T-helper 17 cell (primary cell): ENCODE measurements at regions not wholly inside any gene's neighbourhood (a gene's known extent, or its start where the extent isn't known, plus 50 kb on each side); places are given as distances from the start of the nearest gene placed in this dataset.

Experiments
- ATAC-seq: fragments of 150-1000 bp; cut with Tn5 transposase; 2 replicates; pipeline ENCODE4 v1.10.0; 2021; ENCODE audit warnings: mild to moderate bottlenecking, moderate library complexity
- DNase-seq, 3 donors: peaks; one replicate each; pipeline versions ENCODE4 v3.0.0 to v3.0.0-alpha.2; 2020 to 2021
- H3K9me3 ChIP-seq: one replicate; pipeline ENCODE4 v1.7.0; 2013; ENCODE audit warnings: low read length, mild to moderate bottlenecking; ENCODE audit not compliant: control insufficient read depth, poor library complexity, severe bottlenecking
- H3K27ac Mint-ChIP-seq: one replicate; pipeline ENCODE4 v1.8.0; 2022; ENCODE audit warnings: mild to moderate bottlenecking, moderate library complexity, mixed read lengths
- H3K27me3 Mint-ChIP-seq: one replicate; pipeline ENCODE4 v1.8.0; 2022; ENCODE audit warnings: mixed read lengths
- H3K36me3 Mint-ChIP-seq: one replicate; pipeline ENCODE4 v1.8.0; 2022; ENCODE audit warnings: low read depth, mixed read lengths
- H3K4me1 Mint-ChIP-seq: one replicate; pipeline ENCODE4 v1.8.0; 2022; ENCODE audit warnings: mild to moderate bottlenecking, mixed read lengths
- H3K4me3 Mint-ChIP-seq: one replicate; pipeline ENCODE4 v1.8.0; 2022; ENCODE audit warnings: mild to moderate bottlenecking, moderate library complexity, mixed read lengths

DNA sequence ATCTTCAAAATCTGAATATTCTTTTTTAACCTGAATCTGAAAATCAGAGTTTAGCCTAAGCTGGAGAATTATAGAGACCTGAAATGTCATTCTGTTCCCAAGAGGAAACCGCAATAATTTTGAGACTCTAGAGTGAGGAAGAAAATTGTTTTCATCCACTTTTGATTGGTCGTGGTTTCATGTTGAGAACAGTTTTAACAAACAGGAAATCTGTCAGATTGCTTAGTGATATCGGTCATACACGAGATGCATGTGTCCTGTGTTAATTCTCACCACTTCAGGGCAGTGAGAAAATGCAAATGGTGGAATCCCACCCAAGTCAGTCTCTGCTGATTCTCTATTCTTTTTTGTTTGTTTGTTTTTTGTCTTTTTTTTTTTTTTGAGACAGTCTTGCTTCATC is 1498.5 kb upstream of the TMEM132C start:
- H3K27ac Mint-ChIP-seq = peak overlapping the region; percentile 88
- peaks cover under 1% of the 10 kb centered on the region for H3K9me3 ChIP-seq
- no peaks in the 10 kb centered on the region for H3K27me3 Mint-ChIP-seq
- peaks cover 2% of the 10 kb centered on the region for H3K4me1 Mint-ChIP-seq
- H3K36me3 Mint-ChIP-seq = peaks cover 2% of the 10 kb centered on the region
- DNase-seq (no peak), ATAC-seq (peak; percentile 57)
- peak overlapping the region; percentile 53 for H3K4me3 Mint-ChIP-seq

DNA sequence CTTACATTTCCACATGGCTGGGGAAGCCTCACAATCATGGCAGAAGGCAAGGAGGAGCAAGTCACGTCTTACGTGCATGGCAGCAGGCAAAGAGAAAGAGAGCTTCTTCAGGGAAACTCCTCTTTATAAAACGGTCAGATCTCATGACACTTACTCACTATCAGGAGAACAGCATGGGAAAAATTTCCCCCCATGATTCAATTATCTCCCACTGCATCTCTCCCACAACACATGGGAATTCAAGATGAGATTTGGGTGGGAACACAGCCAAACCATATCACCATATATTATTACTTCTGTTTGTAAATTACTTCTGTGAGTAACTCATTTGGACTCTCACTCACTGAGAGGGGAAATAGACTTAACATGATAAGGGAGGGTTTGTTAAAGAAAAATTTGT is 1496.8 kb upstream of the TMEM132C start:
- H3K36me3 Mint-ChIP-seq = no peaks in the 10 kb centered on the region
- DNase-seq (no peak), ATAC-seq (no peak)
- peak overlapping the region; percentile 55 for H3K4me3 Mint-ChIP-seq
- H3K9me3 ChIP-seq = no peaks in the 10 kb centered on the region
- H3K4me1 Mint-ChIP-seq = peaks cover 2% of the 10 kb centered on the region
- no peaks in the 10 kb centered on the region for H3K27me3 Mint-ChIP-seq
- H3K27ac Mint-ChIP-seq = peak overlapping the region; percentile 96

DNA sequence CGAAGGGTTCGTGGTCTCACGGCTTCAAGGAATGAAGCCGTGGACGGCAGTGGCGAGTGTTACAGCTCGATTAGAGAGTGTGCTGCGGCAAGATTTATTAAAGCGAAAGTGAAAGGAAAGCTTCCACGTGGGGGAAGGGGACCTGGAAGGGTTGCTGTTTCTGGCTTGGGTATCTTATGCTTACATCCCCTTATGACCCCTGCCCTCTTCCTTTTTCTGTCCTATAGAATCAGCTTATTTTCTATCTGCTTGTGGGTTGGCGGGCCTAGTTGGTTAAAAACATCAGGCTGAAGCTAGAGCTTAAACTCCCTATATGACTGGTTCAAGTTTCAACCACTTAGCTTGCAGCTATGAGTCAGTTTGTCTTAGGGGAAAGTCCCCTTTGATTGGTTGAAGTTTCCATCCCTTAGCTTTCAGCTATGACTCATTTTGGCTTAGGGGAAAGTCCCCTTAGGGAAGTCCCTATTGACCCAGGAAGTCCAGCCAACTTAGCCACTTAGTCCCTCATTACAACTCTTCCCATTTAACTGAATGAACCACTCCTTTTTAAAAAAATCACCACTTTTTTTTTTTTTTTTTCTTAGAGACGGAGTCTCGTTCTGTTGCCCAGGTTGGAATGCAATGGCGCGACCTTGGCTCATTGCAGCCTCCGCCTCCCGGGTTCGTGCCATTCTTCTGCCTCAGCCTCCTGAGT is 1494.7 kb upstream of the TMEM132C start:
- no peaks in the 10 kb centered on the region for H3K27me3 Mint-ChIP-seq
- H3K36me3 Mint-ChIP-seq = no peaks in the 10 kb centered on the region
- ATAC-seq (peak; percentile 85), DNase-seq (peak; percentile 14 to 37 (median 31))
- peak overlapping the region; percentile 94 for H3K4me3 Mint-ChIP-seq
- peaks cover 2% of the 10 kb centered on the region for H3K4me1 Mint-ChIP-seq
- H3K9me3 ChIP-seq = no peaks in the 10 kb centered on the region
- H3K27ac Mint-ChIP-seq = peak overlapping the region; percentile 96

DNA sequence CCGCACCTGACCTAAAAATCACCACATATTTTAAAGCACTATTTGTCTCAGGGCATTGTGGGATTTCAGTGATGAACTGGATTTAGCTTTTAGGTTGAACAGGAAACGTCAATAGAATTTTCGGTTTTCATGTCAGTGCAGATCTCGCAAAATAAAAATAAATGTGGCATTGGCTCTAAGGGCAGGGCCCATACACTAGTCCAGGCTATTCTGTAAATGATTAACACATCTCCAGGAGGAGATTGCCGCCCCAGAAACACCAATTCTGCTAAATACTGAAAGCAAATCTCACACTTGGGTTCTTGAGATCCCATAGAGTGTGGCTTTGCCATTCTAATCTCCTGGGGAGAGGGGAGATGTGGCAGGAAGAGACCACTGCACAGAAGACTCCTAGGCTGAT is 1494.0 kb upstream of the TMEM132C start:
- H3K27ac Mint-ChIP-seq = peak overlapping the region; percentile 96
- H3K4me3 Mint-ChIP-seq = no peak overlapping the region
- no peak for ATAC-seq
- H3K9me3 ChIP-seq = no peaks in the 10 kb centered on the region
- no peaks in the 10 kb centered on the region for H3K27me3 Mint-ChIP-seq
- no peaks in the 10 kb centered on the region for H3K36me3 Mint-ChIP-seq
- peaks cover 2% of the 10 kb centered on the region for H3K4me1 Mint-ChIP-seq
- DNase-seq = no peak

DNA sequence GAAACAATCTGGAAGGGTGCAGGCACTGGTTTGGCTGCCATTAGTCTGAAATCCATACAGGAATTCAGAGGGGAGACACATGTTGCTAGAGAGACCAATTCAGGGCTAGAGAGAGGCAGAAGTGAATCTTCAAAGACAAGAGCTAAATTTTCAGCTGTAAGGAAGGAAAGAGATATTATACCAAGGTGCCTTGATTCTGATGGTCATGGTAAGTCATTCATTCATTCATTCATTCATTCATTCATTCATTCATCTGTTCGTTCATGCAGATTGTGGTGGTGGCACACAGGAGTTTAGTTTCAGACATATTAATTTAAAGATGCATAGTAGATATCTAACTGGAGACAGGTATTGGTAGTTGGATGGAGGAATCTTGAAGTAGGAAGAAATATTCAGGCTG is 1493.5 kb upstream of the TMEM132C start:
- Mint-ChIP-seq H3K27ac (peak overlapping the region; percentile 96), H3K36me3 (no peaks in the 10 kb centered on the region), H3K27me3 (no peaks in the 10 kb centered on the region), H3K4me1 (peaks cover 2% of the 10 kb centered on the region), H3K4me3 (no peak overlapping the region)
- H3K9me3 ChIP-seq = no peaks in the 10 kb centered on the region
- DNase-seq (no peak), ATAC-seq (no peak)

DNA sequence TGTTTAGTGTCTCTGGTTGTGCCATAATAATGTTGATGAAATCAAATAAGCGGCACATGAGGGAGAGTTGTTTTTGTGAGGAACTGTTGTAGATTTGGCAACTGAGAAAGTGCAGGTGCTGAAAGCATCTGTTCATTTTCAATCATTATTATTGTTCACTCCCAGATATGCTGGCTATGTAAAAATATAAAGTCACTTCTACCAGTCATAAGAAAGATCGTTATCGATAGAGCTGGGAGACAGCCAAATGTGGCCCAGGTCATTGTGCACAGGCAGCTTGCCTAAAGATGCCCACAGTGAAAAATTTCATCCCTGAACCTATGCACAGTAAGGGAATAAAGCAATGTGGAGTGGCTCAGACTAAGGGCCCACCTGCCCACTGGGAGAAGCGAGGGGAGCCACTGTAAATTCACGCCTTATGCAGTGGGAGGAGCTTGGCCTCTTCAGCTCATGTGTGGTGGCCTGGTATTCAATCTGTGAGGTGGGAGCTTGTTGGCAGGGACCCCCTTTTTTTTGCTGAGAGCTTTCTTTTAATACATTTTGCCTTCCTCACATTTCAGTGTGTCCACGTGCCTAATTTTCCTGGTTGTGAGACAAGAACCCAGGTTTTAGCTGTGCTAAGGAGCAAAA is 1490.8 kb upstream of the TMEM132C start:
- ATAC-seq = no peak
- H3K27ac Mint-ChIP-seq = no peak overlapping the region
- H3K27me3 Mint-ChIP-seq = no peaks in the 10 kb centered on the region
- DNase-seq = no peak
- H3K9me3 ChIP-seq = no peaks in the 10 kb centered on the region
- no peaks in the 10 kb centered on the region for H3K36me3 Mint-ChIP-seq
- peaks cover 2% of the 10 kb centered on the region for H3K4me1 Mint-ChIP-seq
- H3K4me3 Mint-ChIP-seq = no peak overlapping the region

DNA sequence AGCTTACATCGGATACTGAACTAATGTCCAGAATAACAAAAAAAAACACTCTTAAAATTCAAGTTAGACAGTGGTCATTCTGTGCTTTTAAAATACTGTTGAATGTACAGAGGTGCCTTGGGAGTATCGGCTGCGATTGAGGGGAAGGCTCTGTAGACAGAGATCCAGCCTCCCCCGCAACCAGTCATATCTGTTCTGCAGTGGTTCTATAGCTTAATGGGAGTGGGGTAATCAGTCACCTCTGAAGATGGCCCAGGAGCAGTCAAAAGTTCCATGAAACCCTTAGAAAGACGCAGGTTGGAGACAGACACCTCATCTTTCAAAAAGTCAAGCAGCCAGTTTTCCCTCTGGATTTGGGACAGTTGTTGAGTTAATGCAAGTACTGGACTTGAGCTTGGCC is 1486.6 kb upstream of the TMEM132C start:
- Mint-ChIP-seq H3K4me1 (peaks cover 6% of the 10 kb centered on the region), H3K4me3 (no peak overlapping the region), H3K27ac (no peak overlapping the region), H3K36me3 (no peaks in the 10 kb centered on the region), H3K27me3 (no peaks in the 10 kb centered on the region)
- H3K9me3 ChIP-seq = no peaks in the 10 kb centered on the region
- DNase-seq (no peak), ATAC-seq (no peak)

DNA sequence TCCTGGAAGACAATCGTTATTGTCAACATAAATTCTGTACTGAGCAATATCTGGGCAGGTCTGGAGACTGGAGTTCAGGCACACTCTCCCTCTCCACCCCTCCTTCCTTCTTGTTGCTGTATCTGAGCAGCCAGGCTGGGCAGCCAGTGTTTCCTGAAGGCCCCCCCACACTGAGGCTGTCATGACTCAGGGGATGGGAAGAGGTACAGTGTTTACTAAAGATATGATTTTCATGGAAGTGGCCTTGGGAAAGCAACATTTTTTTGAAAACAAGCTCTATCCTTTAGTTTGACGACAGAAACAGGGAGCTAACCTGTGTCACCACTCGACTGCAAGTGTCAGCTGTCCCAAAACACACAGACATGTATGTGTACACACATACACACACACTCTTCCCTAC is 1485.4 kb upstream of the TMEM132C start:
- no peak for ATAC-seq
- no peaks in the 10 kb centered on the region for H3K9me3 ChIP-seq
- peaks cover 10% of the 10 kb centered on the region for H3K4me1 Mint-ChIP-seq
- no peaks in the 10 kb centered on the region for H3K36me3 Mint-ChIP-seq
- no peak overlapping the region for H3K4me3 Mint-ChIP-seq
- no peaks in the 10 kb centered on the region for H3K27me3 Mint-ChIP-seq
- DNase-seq = no peak
- H3K27ac Mint-ChIP-seq = no peak overlapping the region

DNA sequence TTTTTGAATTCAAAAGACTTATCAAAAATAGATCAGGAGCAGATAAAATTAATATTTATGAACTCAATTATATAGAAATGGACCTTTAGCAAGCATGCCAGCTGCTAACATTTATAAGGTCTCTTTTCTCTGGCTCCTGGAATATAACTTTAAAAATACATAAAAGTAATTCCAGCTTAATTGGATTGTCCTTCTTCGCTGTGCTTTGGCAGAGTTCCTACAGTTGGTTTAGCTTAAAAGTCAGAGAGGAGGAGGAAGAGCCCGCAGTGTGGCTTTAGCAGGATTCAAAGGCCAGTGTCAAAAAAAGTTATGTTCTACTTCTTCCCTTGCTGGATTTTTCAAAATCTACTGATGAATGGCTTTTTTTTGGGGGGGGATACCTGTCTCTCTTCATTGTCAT is 1484.9 kb upstream of the TMEM132C start:
- ATAC-seq (no peak), DNase-seq (no peak)
- no peaks in the 10 kb centered on the region for H3K36me3 Mint-ChIP-seq
- no peaks in the 10 kb centered on the region for H3K27me3 Mint-ChIP-seq
- H3K4me3 Mint-ChIP-seq = no peak overlapping the region
- no peak overlapping the region for H3K27ac Mint-ChIP-seq
- H3K4me1 Mint-ChIP-seq = peaks cover 10% of the 10 kb centered on the region
- no peaks in the 10 kb centered on the region for H3K9me3 ChIP-seq

DNA sequence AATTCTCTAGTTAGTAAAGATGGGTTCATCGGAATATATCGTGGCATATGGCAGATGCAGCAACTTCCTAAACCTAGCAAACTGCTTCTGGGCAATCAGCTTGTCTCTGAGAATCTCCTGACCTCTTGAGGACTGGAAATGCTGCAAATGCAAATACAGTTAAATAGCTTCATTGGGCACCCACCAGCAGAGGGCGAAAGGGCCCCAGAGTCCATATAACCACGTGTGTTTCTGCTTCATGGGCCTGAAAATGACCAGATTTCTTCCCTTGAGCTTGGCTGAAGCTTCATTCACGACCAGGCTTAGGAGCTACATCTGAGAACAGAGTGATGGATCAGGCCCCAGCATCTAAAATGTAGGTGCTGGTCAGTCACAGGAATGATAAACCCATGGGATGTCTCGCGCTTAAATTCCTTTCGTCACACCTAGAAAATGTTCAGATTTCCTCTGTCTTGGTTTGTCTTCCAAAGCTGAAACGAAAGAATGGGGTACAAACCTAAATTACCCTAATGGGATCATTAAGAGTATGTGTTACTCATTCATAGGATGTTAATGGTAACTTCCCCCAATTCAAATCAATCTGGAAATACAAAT is 1482.5 kb upstream of the TMEM132C start:
- H3K9me3 ChIP-seq = no peaks in the 10 kb centered on the region
- H3K27me3 Mint-ChIP-seq = no peaks in the 10 kb centered on the region
- H3K27ac Mint-ChIP-seq = no peak overlapping the region
- no peaks in the 10 kb centered on the region for H3K36me3 Mint-ChIP-seq
- ATAC-seq (peak; percentile 32), DNase-seq (peak in 1 of 3 donors; percentile 7)
- H3K4me1 Mint-ChIP-seq = peaks cover 10% of the 10 kb centered on the region
- H3K4me3 Mint-ChIP-seq = no peak overlapping the region

DNA sequence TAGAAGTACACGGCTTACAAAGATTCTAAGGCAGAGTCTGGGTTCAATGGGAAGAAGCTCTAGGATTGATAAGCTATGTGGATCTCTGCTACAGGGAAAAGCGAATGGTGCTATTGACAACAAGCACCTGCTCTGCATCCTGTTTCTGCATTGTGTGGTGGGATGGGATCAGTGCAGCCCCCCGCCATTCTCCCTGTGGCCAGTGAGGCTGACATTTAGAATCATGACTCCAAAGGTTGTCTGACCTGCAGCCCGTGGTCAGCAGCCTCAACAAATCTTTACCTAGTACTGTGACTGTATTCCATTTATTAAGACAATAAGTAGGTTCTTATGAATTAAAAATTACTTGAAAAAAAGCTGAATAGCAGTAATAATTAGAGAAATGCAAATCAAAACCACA is 1477.0 kb upstream of the TMEM132C start:
- ATAC-seq = no peak
- H3K36me3 Mint-ChIP-seq = no peaks in the 10 kb centered on the region
- no peak overlapping the region for H3K27ac Mint-ChIP-seq
- H3K9me3 ChIP-seq = no peaks in the 10 kb centered on the region
- no peaks in the 10 kb centered on the region for H3K27me3 Mint-ChIP-seq
- H3K4me1 Mint-ChIP-seq = peaks cover 8% of the 10 kb centered on the region
- H3K4me3 Mint-ChIP-seq = no peak overlapping the region
- DNase-seq = no peak

DNA sequence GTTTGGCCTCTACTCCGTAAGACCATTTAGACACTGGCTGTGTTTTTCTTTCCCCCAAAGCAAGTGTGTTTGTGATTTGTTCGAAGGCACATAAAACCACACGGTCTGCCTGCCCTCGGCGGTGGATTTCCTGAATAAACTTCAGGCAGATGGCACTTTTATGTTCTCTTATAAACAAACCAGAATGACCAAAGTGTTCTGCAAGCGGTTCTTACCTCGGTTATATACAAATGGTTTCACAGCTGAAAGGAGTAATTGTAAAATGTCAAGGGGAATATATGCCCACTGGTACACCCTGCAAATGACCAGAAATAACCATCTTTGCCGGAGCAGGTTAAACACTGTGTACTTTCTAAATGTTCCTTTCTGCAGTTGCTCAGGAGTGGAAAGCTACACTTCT is 1475.8 kb upstream of the TMEM132C start:
- DNase-seq (no peak), ATAC-seq (no peak)
- H3K9me3 ChIP-seq = no peaks in the 10 kb centered on the region
- Mint-ChIP-seq H3K27ac (no peak overlapping the region), H3K4me3 (no peak overlapping the region), H3K4me1 (peaks cover 2% of the 10 kb centered on the region), H3K36me3 (no peaks in the 10 kb centered on the region), H3K27me3 (no peaks in the 10 kb centered on the region)

DNA sequence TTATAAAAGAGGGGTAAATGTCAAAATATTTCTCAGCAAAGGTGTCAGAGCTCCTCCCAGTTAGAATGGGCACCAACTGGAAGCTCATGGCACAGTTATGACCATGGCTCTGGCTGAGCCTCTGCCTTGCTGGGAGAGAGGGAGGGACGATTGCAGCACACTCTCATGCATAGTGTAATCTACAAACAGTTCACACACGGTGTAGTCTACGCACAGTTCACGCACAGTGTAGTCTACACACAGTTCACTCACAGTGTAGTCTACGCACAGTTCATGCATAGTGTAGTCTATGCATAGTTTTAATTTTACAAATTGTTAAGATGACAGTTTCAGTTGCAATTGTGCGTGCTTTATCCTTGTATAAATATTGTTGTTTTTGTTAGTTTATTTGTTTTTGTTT is 1474.6 kb upstream of the TMEM132C start:
- Mint-ChIP-seq H3K27ac (no peak overlapping the region), H3K36me3 (no peaks in the 10 kb centered on the region), H3K27me3 (no peaks in the 10 kb centered on the region), H3K4me3 (no peak overlapping the region), H3K4me1 (peaks cover 2% of the 10 kb centered on the region)
- no peaks in the 10 kb centered on the region for H3K9me3 ChIP-seq
- DNase-seq (no peak), ATAC-seq (no peak)

DNA sequence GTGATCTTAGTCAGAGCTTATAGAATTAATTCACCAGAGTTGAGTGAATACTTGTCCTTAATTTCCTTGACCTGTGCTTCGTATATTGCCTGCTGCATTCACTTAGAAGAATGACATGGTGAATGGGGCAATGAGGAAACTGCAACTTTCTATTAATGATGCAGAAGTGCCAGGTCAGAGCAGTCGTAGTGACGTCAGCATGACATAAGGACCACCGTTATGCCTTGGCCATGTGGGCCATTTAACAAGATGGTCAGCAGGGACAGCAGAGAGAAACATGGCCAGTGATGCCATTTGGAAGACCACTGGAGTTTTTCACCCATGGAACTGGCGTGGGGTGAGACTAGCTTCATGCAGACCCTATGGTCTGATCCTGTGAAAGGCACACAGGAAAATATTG is 1469.4 kb upstream of the TMEM132C start:
- Mint-ChIP-seq H3K36me3 (no peaks in the 10 kb centered on the region), H3K4me1 (no peaks in the 10 kb centered on the region), H3K4me3 (no peak overlapping the region), H3K27me3 (no peaks in the 10 kb centered on the region), H3K27ac (no peak overlapping the region)
- H3K9me3 ChIP-seq = no peaks in the 10 kb centered on the region
- DNase-seq (no peak), ATAC-seq (no peak)
